SH-SY5Y (cell line): ENCODE measurements at regions not wholly inside any gene's neighbourhood (a gene's known extent, or its start where the extent isn't known, plus 50 kb on each side); places are given as distances from the start of the nearest gene placed in this dataset.

ENCODE experiments used
- GATA2 ChIP-seq: IDR thresholded peaks from 2 replicates; pipeline ENCODE4 v1.6.1; 2011; ENCODE audit warnings: mild to moderate bottlenecking, low read depth, low read length
- GATA3 ChIP-seq: IDR thresholded peaks from 2 replicates; pipeline ENCODE4 v1.6.1; 2011; ENCODE audit warnings: low read depth, mild to moderate bottlenecking, low read length, moderate library complexity

GRCh38 chr3:76897076-76897475, 142.8 kb upstream of the ROBO2 start:
- TF ChIP-seq GATA2, result no peak
- no peak for TF ChIP-seq GATA3
